T-cell (primary cell): ENCODE measurements at regions not wholly inside any gene's neighbourhood (a gene's known extent, or its start where the extent isn't known, plus 50 kb on each side); places are given as distances from the start of the nearest gene placed in this dataset.

ENCODE experiments used
- ATAC-seq, 4 experiments: fragments of 200-7000 bp in 3 of 4; fragments of 150-1000 bp in 1 of 4; cut with Tn5 transposase; replicated peaks in 1 of 4; 1 replicate in 3 of 4; 2 replicates in 1 of 4; pipeline ENCODE4 v1.10.0; 2021; ENCODE audit warnings: moderate library complexity in 3 of 4, mild to moderate bottlenecking in 2 of 4, moderate number of reproducible peaks in 1 of 4
- CTCF ChIA-PET, 2 donors: fragments of 300-600 bp; sonication (Branson Sonifier 250); formaldehyde crosslinking; loops; one replicate each; lab custom pipeline; 2022; ENCODE audit warnings: antibody characterized with exemption in 2 of 2; lab: Charles Lee
- POLR2A ChIA-PET, 2 donors: fragments of 300-600 bp; sonication (Branson Sonifier 250); formaldehyde crosslinking; loops; one replicate each; lab custom pipeline; 2022; ENCODE audit warnings: antibody characterized with exemption in 2 of 2; lab: Charles Lee
- DNase-seq, 35 experiments: peaks; one replicate each; pipeline versions ENCODE4 v3.0.0 to v3.0.0-alpha.2; 2013 to 2023
- H3K27ac ChIP-seq: one replicate; pipeline ENCODE4 v1.5.1; 2013; ENCODE audit warnings: low read length
- H3K27me3 ChIP-seq, 2 experiments: replicated peaks in 1 of 2; 1 replicate in 1 of 2; 2 replicates in 1 of 2; pipeline versions ENCODE4 v1.6.1 to v1.7.0; 2013; ENCODE audit warnings: low read length in 1 of 2, mixed read lengths in 1 of 2; ENCODE audit not compliant: control insufficient read depth in 2 of 2, insufficient read depth in 2 of 2; ENCODE audit errors: extremely low read depth in 1 of 2
- H3K36me3 ChIP-seq, 2 donors: 1 replicate in 1 of 2; 2 replicates in 1 of 2; pipeline versions ENCODE4 v1.6.1 to v1.7.0; 2013; ENCODE audit warnings: low read length in 1 of 2; ENCODE audit not compliant: control insufficient read depth in 2 of 2, insufficient read depth in 1 of 2; ENCODE audit errors: extremely low read depth in 1 of 2
- H3K4me1 ChIP-seq, 2 experiments: 1 replicate in 1 of 2; 2 replicates in 1 of 2; pipeline versions ENCODE4 v1.6.1 to v1.7.0; 2013; ENCODE audit warnings: low read length in 2 of 2, mixed read lengths in 1 of 2; ENCODE audit not compliant: insufficient read depth in 2 of 2, control insufficient read depth in 1 of 2; ENCODE audit errors: extremely low read depth in 1 of 2
- H3K4me3 ChIP-seq, 2 donors: 1 replicate in 1 of 2; 2 replicates in 1 of 2; pipeline versions ENCODE4 v1.5.1 to v1.7.0; 2013; ENCODE audit warnings: mild to moderate bottlenecking in 2 of 2, low read length in 1 of 2, moderate library complexity in 1 of 2; ENCODE audit not compliant: control insufficient read depth in 1 of 2; ENCODE audit errors: extremely low read depth in 1 of 2
- H3K9me3 ChIP-seq: 2 replicates; pipeline ENCODE4 v1.7.0; 2013
- H3K27ac Mint-ChIP-seq, 2 donors: one replicate each; pipeline ENCODE4 v1.8.0; 2020 to 2021; ENCODE audit warnings: mild to moderate bottlenecking in 2 of 2, mixed read lengths in 2 of 2
- H3K27me3 Mint-ChIP-seq, 2 donors: one replicate each; pipeline ENCODE4 v1.8.0; 2021 to 2022; ENCODE audit warnings: mixed read lengths in 2 of 2
- H3K36me3 Mint-ChIP-seq: one replicate; pipeline ENCODE4 v1.8.0; 2021; ENCODE audit warnings: mixed read lengths
- H3K4me1 Mint-ChIP-seq, 3 donors: one replicate each; pipeline ENCODE4 v1.8.0; 2020 to 2022; ENCODE audit warnings: mixed read lengths in 3 of 3, mild to moderate bottlenecking in 1 of 3
- H3K4me3 Mint-ChIP-seq, 3 donors: one replicate each; pipeline ENCODE4 v1.8.0; 2020 to 2022; ENCODE audit warnings: mild to moderate bottlenecking in 3 of 3, mixed read lengths in 3 of 3, moderate library complexity in 3 of 3
- H3K9me3 Mint-ChIP-seq, 3 donors: one replicate each; pipeline ENCODE4 v1.8.0; 2020 to 2022; ENCODE audit warnings: mixed read lengths in 3 of 3
- WGBS: methylation state at CpG from one replicate; pipeline ENCODE4 v1.1.5; 2013; ENCODE audit warnings: missing lambda C conversion rate; ENCODE audit not compliant: insufficient coverage; 5-methylcytosine and 5-hydroxymethylcytosine counted together

GRCh38 chr11:70839851-70840250 is 412.5 kb downstream of the SHANK2 start:
- Mint-ChIP-seq H3K36me3 (no peaks in the 10 kb centered on the region), H3K4me3 (no peak overlapping the region), H3K27me3 (peaks cover 13 to 14% of the 10 kb centered on the region in 2 donors), H3K4me1 (no peaks in the 10 kb centered on the region), H3K9me3 (peaks cover 5 to 13% (median 10%) of the 10 kb centered on the region in 3 donors), H3K27ac (no peak overlapping the region)
- H3K36me3 ChIP-seq = no peaks in the 10 kb centered on the region
- H3K4me3 ChIP-seq = no peak overlapping the region
- ATAC-seq (no peak), DNase-seq (no peak)
- 87% methylated on average over 7 of the region's 10 CpGs for WGBS
- peaks cover 0 to 30% of the 10 kb centered on the region in 2 experiments for H3K27me3 ChIP-seq
- ChIA-PET CTCF (no interaction called here), POLR2A (no interaction called here)
- H3K9me3 ChIP-seq = no peaks in the 10 kb centered on the region
- H3K27ac ChIP-seq = no peak overlapping the region
- H3K4me1 ChIP-seq = no peaks in the 10 kb centered on the region

- Mint-ChIP-seq H3K4me1 (no peaks in the 10 kb centered on the region), H3K9me3 (peaks cover 5 to 13% (median 10%) of the 10 kb centered on the region in 3 donors), H3K27ac (no peak overlapping the region), H3K4me3 (no peak overlapping the region), H3K27me3 (peaks cover 13 to 17% of the 10 kb centered on the region in 2 donors), H3K36me3 (no peaks in the 10 kb centered on the region)
- Histone ChIP-seq H3K27ac (no peak overlapping the region), H3K36me3 (no peaks in the 10 kb centered on the region), H3K27me3 (peaks cover 0 to 31% of the 10 kb centered on the region in 2 experiments), H3K9me3 (no peaks in the 10 kb centered on the region), H3K4me3 (no peak overlapping the region), H3K4me1 (no peaks in the 10 kb centered on the region)
- ATAC-seq (no peak), DNase-seq (no peak)
- ChIA-PET POLR2A (no interaction called here), CTCF (no interaction called here)
- WGBS = 79% methylated on average over 8 of the region's 8 CpGs
Observed at GRCh38 chr11:70841264-70841663, 411.1 kb downstream of the SHANK2 start.

GRCh38 chr11:70842256-70842655 is 410.1 kb downstream of the SHANK2 start:
- WGBS = 74% methylated on average over 6 of the region's 6 CpGs
- Histone ChIP-seq H3K4me3 (no peak overlapping the region), H3K27ac (no peak overlapping the region), H3K27me3 (peaks cover 0 to 40% of the 10 kb centered on the region in 2 experiments), H3K36me3 (no peaks in the 10 kb centered on the region), H3K4me1 (no peaks in the 10 kb centered on the region), H3K9me3 (no peaks in the 10 kb centered on the region)
- no peak overlapping the region for H3K27ac Mint-ChIP-seq
- no peaks in the 10 kb centered on the region for H3K4me1 Mint-ChIP-seq
- ChIA-PET CTCF (no interaction called here), POLR2A (no interaction called here)
- peaks cover 5 to 11% (median 10%) of the 10 kb centered on the region in 3 donors for H3K9me3 Mint-ChIP-seq
- H3K36me3 Mint-ChIP-seq = no peaks in the 10 kb centered on the region
- no peak for DNase-seq
- peaks cover 13 to 15% of the 10 kb centered on the region in 2 donors for H3K27me3 Mint-ChIP-seq
- H3K4me3 Mint-ChIP-seq = no peak overlapping the region
- no peak for ATAC-seq

GRCh38 chr11:70842701-70843100 is 409.7 kb downstream of the SHANK2 start:
- DNase-seq (no peak), ATAC-seq (no peak)
- no peaks in the 10 kb centered on the region for H3K9me3 ChIP-seq
- no peaks in the 10 kb centered on the region for H3K4me1 Mint-ChIP-seq
- H3K27ac ChIP-seq = no peak overlapping the region
- H3K4me3 Mint-ChIP-seq = no peak overlapping the region
- H3K36me3 Mint-ChIP-seq = no peaks in the 10 kb centered on the region
- WGBS = 66% methylated on average over 14 of the region's 14 CpGs
- peaks cover 13 to 14% of the 10 kb centered on the region in 2 donors for H3K27me3 Mint-ChIP-seq
- peaks cover 5 to 10% (median 9%) of the 10 kb centered on the region in 3 donors for H3K9me3 Mint-ChIP-seq
- POLR2A ChIA-PET = no interaction called here
- H3K27me3 ChIP-seq = peaks cover 0 to 41% of the 10 kb centered on the region in 2 experiments
- no peak overlapping the region for H3K27ac Mint-ChIP-seq
- H3K4me3 ChIP-seq = no peak overlapping the region
- CTCF ChIA-PET = no interaction called here
- no peaks in the 10 kb centered on the region for H3K4me1 ChIP-seq
- no peaks in the 10 kb centered on the region for H3K36me3 ChIP-seq

- Histone ChIP-seq H3K9me3 (no peaks in the 10 kb centered on the region), H3K4me1 (no peaks in the 10 kb centered on the region), H3K27ac (no peak overlapping the region), H3K36me3 (no peaks in the 10 kb centered on the region), H3K4me3 (no peak overlapping the region), H3K27me3 (peaks cover 0 to 43% of the 10 kb centered on the region in 2 experiments)
- Mint-ChIP-seq H3K4me1 (no peaks in the 10 kb centered on the region), H3K4me3 (no peak overlapping the region), H3K27me3 (peaks cover 10 to 14% of the 10 kb centered on the region in 2 donors), H3K36me3 (no peaks in the 10 kb centered on the region), H3K9me3 (no peaks in the 10 kb centered on the region), H3K27ac (no peak overlapping the region)
- ChIA-PET CTCF (no interaction called here), POLR2A (no interaction called here)
- no peak for DNase-seq
- 65% methylated on average over 5 of the region's 6 CpGs for WGBS
- ATAC-seq = no peak
Observed at GRCh38 chr11:70843906-70844305, 408.5 kb downstream of the SHANK2 start.

GRCh38 chr11:70844387-70844786 is 408.0 kb downstream of the SHANK2 start:
- ATAC-seq (no peak), DNase-seq (no peak)
- Histone ChIP-seq H3K27me3 (peaks cover 0 to 41% of the 10 kb centered on the region in 2 experiments), H3K27ac (no peak overlapping the region), H3K9me3 (no peaks in the 10 kb centered on the region), H3K4me3 (no peak overlapping the region), H3K36me3 (no peaks in the 10 kb centered on the region), H3K4me1 (no peaks in the 10 kb centered on the region)
- no peaks in the 10 kb centered on the region for H3K36me3 Mint-ChIP-seq
- no peak overlapping the region for H3K27ac Mint-ChIP-seq
- H3K4me3 Mint-ChIP-seq = no peak overlapping the region
- H3K27me3 Mint-ChIP-seq = peaks cover 10 to 14% of the 10 kb centered on the region in 2 donors
- 88% methylated on average over 14 of the region's 14 CpGs for WGBS
- H3K4me1 Mint-ChIP-seq = no peaks in the 10 kb centered on the region
- POLR2A ChIA-PET = no interaction called here
- H3K9me3 Mint-ChIP-seq = no peaks in the 10 kb centered on the region
- CTCF ChIA-PET = no interaction called here

GRCh38 chr11:70845591-70846041 is 406.8 kb downstream of the SHANK2 start:
- Mint-ChIP-seq H3K4me3 (no peak overlapping the region), H3K36me3 (no peaks in the 10 kb centered on the region), H3K4me1 (no peaks in the 10 kb centered on the region), H3K27ac (no peak overlapping the region), H3K27me3 (peaks cover 10 to 17% of the 10 kb centered on the region in 2 donors), H3K9me3 (peaks cover 0 to 6% (median 3%) of the 10 kb centered on the region in 3 donors)
- 27% methylated on average over 13 of the region's 16 CpGs for WGBS
- Histone ChIP-seq H3K36me3 (no peaks in the 10 kb centered on the region), H3K4me3 (no peak overlapping the region), H3K27ac (no peak overlapping the region), H3K4me1 (no peaks in the 10 kb centered on the region), H3K9me3 (no peaks in the 10 kb centered on the region), H3K27me3 (peaks cover 0 to 39% of the 10 kb centered on the region in 2 experiments)
- ChIA-PET POLR2A (no interaction called here), CTCF (no interaction called here)
- DNase-seq (no peak), ATAC-seq (no peak)
